SJCRH30 (cell line): ENCODE measurements at regions not wholly inside any gene's neighbourhood (a gene's known extent, or its start where the extent isn't known, plus 50 kb on each side); places are given as distances from the start of the nearest gene placed in this dataset.

Experiments used
- DNase-seq, 2 experiments: peaks; one replicate each; pipeline ENCODE4 v3.0.0-alpha.2; 2015 to 2020
- H3K27ac ChIP-seq: fragments of 250-450 bp; sonication (Bioruptor Pico); 2 replicates; pipeline ENCODE4 v1.5.1; 2020; ENCODE audit warnings: mild to moderate bottlenecking, moderate library complexity
- H3K27me3 ChIP-seq: fragments of 250-450 bp; sonication (Bioruptor Pico); 2 replicates; pipeline ENCODE4 v1.5.1; 2020; ENCODE audit warnings: mild to moderate bottlenecking, moderate library complexity
- H3K36me3 ChIP-seq: fragments of 250-450 bp; sonication (Bioruptor Pico); 2 replicates; pipeline ENCODE4 v1.5.1; 2020; ENCODE audit warnings: mild to moderate bottlenecking, moderate library complexity
- H3K4me1 ChIP-seq: fragments of 250-450 bp; sonication (Bioruptor Pico); 2 replicates; pipeline ENCODE4 v1.5.1; 2020; ENCODE audit warnings: mild to moderate bottlenecking, moderate library complexity
- H3K4me3 ChIP-seq: fragments of 250-450 bp; sonication (Bioruptor Pico); 2 replicates; pipeline ENCODE4 v1.5.1; 2020; ENCODE audit warnings: mild to moderate bottlenecking, moderate library complexity
- H3K9me3 ChIP-seq: fragments of 250-450 bp; sonication (Bioruptor Pico); replicated peaks from 2 replicates; pipeline ENCODE4 v1.5.1; 2020; ENCODE audit warnings: mild to moderate bottlenecking, moderate library complexity

DNA sequence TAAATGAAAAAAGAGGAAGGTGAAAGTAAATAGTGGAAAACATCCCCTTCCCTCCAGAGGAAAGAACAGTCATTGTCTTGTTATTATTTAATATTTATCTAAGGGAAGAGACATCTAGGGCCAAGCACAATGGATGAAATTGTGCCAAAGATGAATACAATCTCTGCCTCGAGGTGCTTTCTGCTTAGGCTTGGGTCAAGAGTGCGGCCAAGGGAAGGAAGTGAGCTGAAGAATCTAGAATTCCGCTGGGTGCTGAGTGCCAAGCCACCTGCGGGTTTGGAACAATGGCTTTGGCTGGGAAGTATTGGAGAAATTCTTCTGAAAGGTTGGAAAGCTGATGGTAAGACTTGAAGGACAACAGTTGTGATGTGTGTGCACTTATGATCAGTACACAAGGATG is 531.3 kb upstream of the FZD8 start:
- peaks cover 5% of the 10 kb centered on the region; the same call in 1 of the 2 replicates for H3K4me1 ChIP-seq
- no peaks in the 10 kb centered on the region for H3K9me3 ChIP-seq
- H3K36me3 ChIP-seq, result no peaks in the 10 kb centered on the region
- no peak overlapping the region for H3K4me3 ChIP-seq
- no peak overlapping the region for H3K27ac ChIP-seq
- H3K27me3 ChIP-seq, result no peaks in the 10 kb centered on the region
- no peak for DNase-seq

DNA sequence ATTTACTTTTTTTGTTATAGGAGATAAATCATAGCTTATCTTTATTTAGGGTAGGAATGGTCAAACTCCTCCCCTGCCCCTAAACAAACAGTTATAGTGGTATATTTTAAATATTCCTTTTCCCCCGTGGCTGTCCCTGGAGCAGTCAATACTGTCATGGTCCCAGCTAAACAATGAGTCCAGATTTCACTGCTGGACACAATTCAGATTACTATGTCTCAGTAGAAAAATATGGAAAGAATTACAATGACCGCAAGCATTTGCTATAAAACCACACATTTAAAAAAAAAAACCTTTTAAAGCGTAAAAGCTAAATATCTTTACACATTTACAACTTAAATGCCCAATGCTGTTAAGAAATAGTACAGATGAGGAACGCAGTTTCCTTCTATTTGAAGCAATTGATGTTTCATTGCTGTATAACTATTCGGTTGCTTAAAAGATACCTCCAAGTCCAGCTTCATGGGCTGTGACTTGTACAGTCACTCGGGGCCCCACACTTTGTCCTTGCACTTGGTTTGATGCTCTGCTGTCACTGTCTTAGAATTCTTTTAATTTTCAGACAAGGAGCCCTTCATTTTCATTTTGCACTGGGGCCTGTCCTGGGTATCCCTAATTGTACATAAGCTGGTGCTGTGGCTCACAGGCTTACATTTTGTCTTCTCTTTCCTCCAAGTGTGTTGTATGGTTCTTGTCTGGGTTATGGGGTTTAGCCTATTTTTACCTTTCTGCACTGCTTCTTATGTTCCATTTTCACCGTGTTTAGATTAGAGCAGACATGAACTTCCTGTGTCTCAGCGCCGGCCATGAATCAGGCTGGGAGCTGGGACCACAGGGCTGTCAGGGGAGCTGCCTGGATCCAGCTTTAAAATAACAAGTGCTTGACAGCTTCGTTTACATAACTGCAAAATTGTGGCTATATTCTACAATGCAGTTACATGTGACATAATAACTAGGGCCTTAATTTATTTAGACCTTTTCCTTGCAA is 530.2 kb upstream of the FZD8 start:
- DNase-seq, result peak in 1 of 2 experiments; percentile 21
- Histone ChIP-seq H3K4me1 (peaks cover 5% of the 10 kb centered on the region; the same call in 1 of the 2 replicates), H3K9me3 (no peaks in the 10 kb centered on the region), H3K4me3 (no peak overlapping the region), H3K27me3 (no peaks in the 10 kb centered on the region), H3K36me3 (no peaks in the 10 kb centered on the region), H3K27ac (peak overlapping the region; percentile 41)

DNA sequence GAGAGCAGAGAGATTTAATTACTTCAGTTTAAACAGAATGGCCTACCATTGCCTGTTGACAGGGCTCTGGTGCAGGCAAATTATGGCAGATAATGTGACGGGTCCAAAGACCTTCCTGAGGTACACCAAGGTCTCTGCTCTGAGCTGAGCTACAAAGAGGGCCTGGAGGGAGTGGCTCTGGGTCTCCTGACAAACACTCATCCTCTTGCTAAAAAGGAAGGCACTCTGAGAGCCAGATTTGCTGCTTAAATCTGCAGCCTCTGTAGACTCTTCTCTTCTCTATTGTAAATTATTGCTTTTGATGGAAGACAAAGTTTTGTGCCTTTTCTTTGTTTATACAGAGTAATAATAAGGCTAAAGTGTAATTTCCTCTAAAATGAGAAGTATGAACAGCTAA is 529.5 kb upstream of the FZD8 start:
- no peak overlapping the region for H3K27ac ChIP-seq

DNA sequence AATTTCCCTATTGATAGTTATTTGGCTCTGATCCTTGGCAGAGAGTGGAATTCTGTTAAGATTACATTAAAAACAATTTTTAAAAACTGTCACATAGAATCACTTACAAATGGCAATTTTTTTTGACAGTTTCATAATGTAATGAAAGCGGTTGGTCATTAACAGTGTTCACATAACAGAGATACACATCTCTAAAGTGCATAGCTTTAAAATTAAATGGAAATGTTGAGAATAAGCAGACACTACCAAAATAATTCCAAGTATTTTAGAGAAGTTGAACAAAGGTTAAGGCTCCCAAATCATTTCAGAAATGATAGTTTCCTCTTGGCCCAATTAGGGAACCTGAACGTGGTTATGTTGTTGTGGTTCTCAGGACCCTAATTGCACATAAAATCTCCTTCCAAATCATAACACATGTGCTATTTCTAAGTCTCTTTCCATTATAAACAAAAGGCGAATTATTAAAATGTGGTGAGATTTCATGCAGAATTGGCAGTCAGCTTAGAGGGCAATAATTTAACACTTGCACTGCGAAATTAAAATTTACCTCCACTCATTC is 528.9 kb upstream of the FZD8 start:
- no peak for DNase-seq
- H3K4me1 ChIP-seq, result peaks cover 5% of the 10 kb centered on the region; the same call in 1 of the 2 replicates
- no peak overlapping the region for H3K27ac ChIP-seq

More for the DNA sequence above, 529.5 kb upstream of the FZD8 start:
- no peaks in the 10 kb centered on the region for H3K36me3 ChIP-seq
- no peaks in the 10 kb centered on the region for H3K27me3 ChIP-seq
- no peak for DNase-seq
- no peak overlapping the region for H3K4me3 ChIP-seq
- no peaks in the 10 kb centered on the region for H3K9me3 ChIP-seq
- H3K4me1 ChIP-seq, result peaks cover 5% of the 10 kb centered on the region; the same call in 1 of the 2 replicates

DNA sequence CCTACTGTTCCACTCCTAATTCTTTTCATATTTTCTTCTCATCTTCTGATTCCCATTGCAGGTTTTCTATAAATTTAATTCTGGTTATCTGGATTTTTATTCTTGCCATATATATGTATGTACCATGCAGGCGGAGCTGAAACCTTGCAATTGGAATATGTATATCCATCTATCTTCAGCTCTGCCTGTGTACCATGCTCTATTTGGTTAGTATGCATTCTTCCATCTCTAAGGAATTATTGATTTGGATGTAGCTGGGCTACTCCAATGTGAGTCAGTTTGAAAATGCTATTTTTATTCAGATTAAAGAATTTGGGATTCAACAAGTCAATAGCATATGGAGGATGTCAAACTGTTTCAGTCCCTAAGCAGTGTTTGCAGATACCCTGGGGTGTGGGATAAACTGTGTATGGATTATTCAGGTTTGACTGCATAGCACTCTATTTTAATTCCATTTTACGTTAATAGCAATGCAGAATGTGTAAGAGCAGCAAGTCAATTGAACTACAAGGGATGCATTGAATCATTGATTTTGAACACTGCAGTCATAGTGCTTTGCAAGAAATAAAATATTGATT is 528.1 kb upstream of the FZD8 start:
- peaks cover 5% of the 10 kb centered on the region; the same call in 1 of the 2 replicates for H3K4me1 ChIP-seq
- H3K27me3 ChIP-seq, result no peaks in the 10 kb centered on the region
- H3K9me3 ChIP-seq, result no peaks in the 10 kb centered on the region
- DNase-seq, result no peak
- no peak overlapping the region for H3K4me3 ChIP-seq
- no peak overlapping the region for H3K27ac ChIP-seq
- no peaks in the 10 kb centered on the region for H3K36me3 ChIP-seq

More for the DNA sequence above, 528.9 kb upstream of the FZD8 start:
- Histone ChIP-seq H3K9me3 (no peaks in the 10 kb centered on the region), H3K36me3 (no peaks in the 10 kb centered on the region), H3K27me3 (no peaks in the 10 kb centered on the region), H3K4me3 (no peak overlapping the region)

- H3K4me3 ChIP-seq, result no peak overlapping the region
- H3K27me3 ChIP-seq, result no peaks in the 10 kb centered on the region
- H3K36me3 ChIP-seq, result no peaks in the 10 kb centered on the region
- H3K9me3 ChIP-seq, result no peaks in the 10 kb centered on the region
- no peak overlapping the region for H3K27ac ChIP-seq
- peaks cover 5% of the 10 kb centered on the region; the same call in 1 of the 2 replicates for H3K4me1 ChIP-seq
- DNase-seq, result no peak
Observed at GRCh38 chr10:36168777-36169176, 526.7 kb upstream of the FZD8 start.

- no peak overlapping the region for H3K27ac ChIP-seq
- DNase-seq, result no peak
- no peaks in the 10 kb centered on the region for H3K27me3 ChIP-seq
- H3K9me3 ChIP-seq, result no peaks in the 10 kb centered on the region
- H3K4me3 ChIP-seq, result no peak overlapping the region
- H3K36me3 ChIP-seq, result no peaks in the 10 kb centered on the region
- no peaks in the 10 kb centered on the region for H3K4me1 ChIP-seq
Observed at GRCh38 chr10:36164556-36165504, 522.7 kb upstream of the FZD8 start.

GRCh38 chr10:36163827-36164226 is 521.7 kb upstream of the FZD8 start:
- DNase-seq, result no peak
- H3K9me3 ChIP-seq, result no peaks in the 10 kb centered on the region
- H3K4me1 ChIP-seq, result no peaks in the 10 kb centered on the region
- H3K27ac ChIP-seq, result no peak overlapping the region
- no peaks in the 10 kb centered on the region for H3K36me3 ChIP-seq
- H3K4me3 ChIP-seq, result no peak overlapping the region
- no peaks in the 10 kb centered on the region for H3K27me3 ChIP-seq

DNA sequence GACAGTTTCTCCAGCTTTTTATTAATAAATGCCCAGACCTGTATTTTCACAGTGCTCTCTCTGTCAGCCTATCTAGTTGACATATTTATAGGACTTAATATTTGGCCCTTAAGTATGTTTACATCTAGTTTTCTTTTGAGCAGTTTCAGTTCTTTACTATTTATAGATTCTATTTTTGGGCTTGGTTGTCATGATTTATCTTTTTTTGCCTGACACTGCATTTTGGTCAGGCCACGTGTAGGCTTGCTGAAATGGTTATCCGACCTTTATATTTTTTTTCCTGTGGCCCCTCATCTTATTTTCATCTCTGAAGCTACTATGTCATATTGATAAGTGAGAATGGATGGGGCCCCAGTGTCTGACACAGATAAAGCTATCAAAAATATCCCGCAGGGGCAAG is 515.4 kb upstream of the FZD8 start:
- Histone ChIP-seq H3K9me3 (no peaks in the 10 kb centered on the region), H3K36me3 (no peaks in the 10 kb centered on the region), H3K4me3 (no peak overlapping the region), H3K27me3 (no peaks in the 10 kb centered on the region), H3K27ac (no peak overlapping the region), H3K4me1 (no peaks in the 10 kb centered on the region)
- no peak for DNase-seq

DNA sequence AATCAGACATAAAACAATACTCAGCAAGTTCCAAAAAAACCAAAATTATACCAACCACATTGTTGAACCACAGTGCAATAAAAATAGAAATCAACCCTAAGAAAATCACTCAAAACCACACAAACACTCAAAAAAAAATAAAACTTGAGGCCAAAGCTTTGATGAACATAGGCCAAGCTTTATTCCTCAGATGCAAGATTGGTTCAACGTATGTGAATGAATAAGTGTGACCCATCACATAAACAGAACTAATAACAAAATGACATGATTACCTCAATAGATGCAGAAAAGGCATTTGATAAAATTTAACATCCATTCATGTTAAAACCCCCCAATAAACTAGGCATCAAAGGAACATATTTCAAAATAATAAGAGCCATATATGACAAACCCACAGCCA is 506.1 kb upstream of the FZD8 start:
- Histone ChIP-seq H3K4me3 (no peak overlapping the region), H3K36me3 (no peaks in the 10 kb centered on the region), H3K27me3 (no peaks in the 10 kb centered on the region), H3K9me3 (no peaks in the 10 kb centered on the region), H3K4me1 (no peaks in the 10 kb centered on the region), H3K27ac (no peak overlapping the region)
- no peak for DNase-seq

DNA sequence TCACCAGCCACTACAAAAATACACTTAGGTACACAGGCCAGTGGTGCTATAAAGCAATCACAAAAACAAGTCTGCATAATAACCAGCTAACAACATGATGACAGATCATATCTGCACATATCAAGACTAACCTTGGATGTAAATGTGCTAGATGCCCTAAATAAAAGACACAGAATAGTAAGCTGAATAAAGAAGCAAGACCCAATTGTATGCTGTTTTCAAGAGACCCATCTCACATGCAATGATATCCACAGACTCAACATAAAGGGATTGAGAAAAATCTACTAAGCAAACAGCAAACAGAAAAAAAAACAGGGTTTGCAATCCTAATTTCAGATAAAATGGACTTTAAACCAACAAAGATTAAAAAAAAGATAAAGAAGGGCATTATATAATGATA is 505.4 kb upstream of the FZD8 start:
- no peak for DNase-seq
- no peaks in the 10 kb centered on the region for H3K4me1 ChIP-seq

DNA sequence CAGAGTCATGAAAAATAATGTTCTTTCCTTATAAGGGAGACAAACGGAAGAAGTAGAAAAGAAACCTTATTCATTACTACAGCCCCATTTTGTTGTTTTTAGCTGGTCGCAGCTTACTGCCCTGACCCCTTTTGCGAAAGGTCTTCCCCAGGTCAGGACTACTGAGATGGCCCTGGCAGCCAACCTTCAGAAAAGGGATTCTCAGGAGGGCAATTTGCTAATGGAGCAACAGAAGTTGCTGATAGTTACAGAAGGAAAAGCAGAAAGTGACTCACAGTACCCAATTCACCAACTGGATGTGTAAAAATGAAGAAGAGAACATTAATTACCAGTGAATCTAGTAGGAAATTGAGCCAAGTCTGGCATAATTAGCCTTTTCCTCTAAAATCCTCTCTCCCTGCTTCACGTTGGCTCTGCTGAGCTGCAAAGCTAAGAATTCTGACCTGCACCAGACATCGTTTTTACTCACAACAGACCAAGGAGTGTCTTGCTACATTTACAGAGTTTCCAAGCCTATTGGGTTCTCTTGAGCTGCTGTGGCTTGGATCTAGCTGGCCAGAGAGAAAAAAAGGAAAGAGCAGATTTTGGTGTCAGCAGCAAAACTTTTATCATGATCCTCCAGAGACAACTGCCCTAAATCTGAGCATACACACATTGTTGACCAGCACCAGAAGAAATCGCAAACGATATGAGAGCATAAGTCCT is 499.9 kb upstream of the FZD8 start:
- no peak for DNase-seq
- H3K36me3 ChIP-seq, result no peaks in the 10 kb centered on the region
- no peak overlapping the region for H3K27ac ChIP-seq

More for the DNA sequence above, 505.4 kb upstream of the FZD8 start:
- H3K27me3 ChIP-seq, result no peaks in the 10 kb centered on the region
- H3K27ac ChIP-seq, result no peak overlapping the region
- H3K4me3 ChIP-seq, result no peak overlapping the region
- H3K36me3 ChIP-seq, result no peaks in the 10 kb centered on the region
- no peaks in the 10 kb centered on the region for H3K9me3 ChIP-seq

DNA sequence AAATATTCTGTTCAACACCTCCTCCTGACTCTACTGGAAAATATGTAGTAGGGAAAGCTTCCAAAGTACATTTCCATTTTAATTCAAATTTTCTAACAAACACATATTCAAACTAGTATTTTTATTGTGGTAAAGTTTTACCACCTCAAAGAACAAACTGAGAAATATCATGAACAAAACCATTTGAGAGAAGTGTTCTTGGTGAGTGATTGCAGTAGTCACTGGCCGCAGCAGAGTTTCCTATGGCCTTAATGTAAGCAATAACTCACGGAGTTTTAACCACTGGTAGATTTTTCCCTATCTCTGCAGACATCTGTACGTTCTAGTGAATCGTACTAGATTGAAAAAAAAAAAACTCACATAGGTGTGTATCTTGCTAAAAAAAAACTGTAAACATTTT is 487.0 kb upstream of the FZD8 start:
- Histone ChIP-seq H3K9me3 (no peaks in the 10 kb centered on the region), H3K4me3 (no peak overlapping the region), H3K27me3 (no peaks in the 10 kb centered on the region), H3K4me1 (no peaks in the 10 kb centered on the region), H3K36me3 (no peaks in the 10 kb centered on the region), H3K27ac (no peak overlapping the region)
- DNase-seq, result no peak

More for the DNA sequence above, 499.9 kb upstream of the FZD8 start:
- H3K9me3 ChIP-seq, result 0 out of 2 replicates have a peak, but pooled peaks cover 3% of the 10 kb centered on the region
- no peak overlapping the region for H3K4me3 ChIP-seq
- no peaks in the 10 kb centered on the region for H3K27me3 ChIP-seq
- no peaks in the 10 kb centered on the region for H3K4me1 ChIP-seq

GRCh38 chr10:36126076-36126475 is 484.0 kb upstream of the FZD8 start:
- Histone ChIP-seq H3K4me3 (no peak overlapping the region), H3K9me3 (no peaks in the 10 kb centered on the region), H3K4me1 (no peaks in the 10 kb centered on the region), H3K27ac (no peak overlapping the region), H3K36me3 (no peaks in the 10 kb centered on the region), H3K27me3 (no peaks in the 10 kb centered on the region)
- no peak for DNase-seq
